ENCODE measurements at regions not wholly inside any gene's neighbourhood (a gene's known extent, or its start where the extent isn't known, plus 50 kb on each side); places are given as distances from the start of the nearest gene placed in this dataset.

- no peak for TF ChIP-seq POLR2A (IDR thresholded peaks at IDR 0.05; ENCODE audit: low read depth, low read length)
- TF ChIP-seq CTCF (IDR thresholded peaks at IDR 0.05; ENCODE audit: extremely low read depth in 1 of 2, insufficient read depth in 1 of 2, low read depth in 1 of 2, low read length in 2 of 2), result no peak
- TF ChIP-seq JUN (IDR thresholded peaks at IDR 0.05; ENCODE audit: borderline replicate concordance, insufficient read depth, insufficient read length, low read depth), result no peak
- TF ChIP-seq MAX (IDR thresholded peaks at IDR 0.05; ENCODE audit: insufficient read depth, insufficient read length), result no peak
- no peak for TF ChIP-seq GATA2 (IDR thresholded peaks at IDR 0.05; ENCODE audit: insufficient read depth, insufficient read length, low read depth, low read length)
- no peak for TF ChIP-seq MYC (IDR thresholded peaks at IDR 0.05; ENCODE audit: low read depth, low read length)
- TF ChIP-seq EZH2 (IDR thresholded peaks at IDR 0.05; ENCODE audit: borderline replicate concordance, low read depth, low read length, severe bottlenecking), result no peak
These were observed 64.5 kb upstream of the C10orf90 start for GRCh38 chr10:126734967-126735366.

Measured in endothelial cell of umbilical vein (primary cell).